ENCODE measurements at regions not wholly inside any gene's neighbourhood (a gene's known extent, or its start where the extent isn't known, plus 50 kb on each side); places are given as distances from the start of the nearest gene placed in this dataset.

GRCh38 chr14:97850886-97851285 is 1053.7 kb downstream of the VRK1 start:
- no peak for DNase-seq
- Mint-ChIP-seq H3K27ac (no peak overlapping the region), H3K27me3 (ENCODE audit: low read depth) (no peaks in the 10 kb centered on the region), H3K4me3 (no peak overlapping the region), H3K4me1 (ENCODE audit: low read depth) (peaks cover 4% of the 10 kb centered on the region), H3K9me3 (no peaks in the 10 kb centered on the region), H3K36me3 (ENCODE audit: insufficient read depth in 2 of 2) (no peaks in the 10 kb centered on the region)
- no peak for ATAC-seq (replicated peaks in 1 of 2)

- Mint-ChIP-seq H3K27me3 (ENCODE audit: low read depth) (no peaks in the 10 kb centered on the region), H3K27ac (no peak overlapping the region), H3K4me3 (no peak overlapping the region), H3K4me1 (ENCODE audit: low read depth) (peaks cover 4% of the 10 kb centered on the region), H3K9me3 (no peaks in the 10 kb centered on the region), H3K36me3 (ENCODE audit: insufficient read depth in 2 of 2) (no peaks in the 10 kb centered on the region)
- ATAC-seq (replicated peaks in 1 of 2) = no peak
- no peak for DNase-seq
These were observed 1054.3 kb downstream of the VRK1 start for GRCh38 chr14:97851428-97851995.

- no peak for ATAC-seq (replicated peaks in 1 of 2)
- Mint-ChIP-seq H3K4me1 (ENCODE audit: low read depth) (peaks cover 4% of the 10 kb centered on the region), H3K27me3 (ENCODE audit: low read depth) (no peaks in the 10 kb centered on the region)
These were observed 1057.7 kb downstream of the VRK1 start for GRCh38 chr14:97854918-97855317.

GRCh38 chr14:97866195-97866594 is 1069.0 kb downstream of the VRK1 start:
- ATAC-seq (replicated peaks in 1 of 2) (no peak), DNase-seq (no peak)
- no peaks in the 10 kb centered on the region for H3K27me3 Mint-ChIP-seq (ENCODE audit: low read depth)
- H3K27ac Mint-ChIP-seq = peak overlapping the region; percentile 72
- peaks cover 36% of the 10 kb centered on the region for H3K4me1 Mint-ChIP-seq (ENCODE audit: low read depth)
- H3K36me3 Mint-ChIP-seq (ENCODE audit: insufficient read depth in 2 of 2) = peaks cover 4 to 5% of the 10 kb centered on the region in 2 donors
- no peak overlapping the region for H3K4me3 Mint-ChIP-seq
- no peaks in the 10 kb centered on the region for H3K9me3 Mint-ChIP-seq

More at GRCh38 chr14:97854918-97855317, 1057.7 kb downstream of the VRK1 start:
- H3K27ac Mint-ChIP-seq = no peak overlapping the region
- H3K9me3 Mint-ChIP-seq = peaks cover 0 to 2% of the 10 kb centered on the region in 2 donors
- no peaks in the 10 kb centered on the region for H3K36me3 Mint-ChIP-seq (ENCODE audit: insufficient read depth in 2 of 2)
- H3K4me3 Mint-ChIP-seq = no peak overlapping the region
- no peak for DNase-seq

GRCh38 chr14:97866664-97867063 is 1069.5 kb downstream of the VRK1 start:
- Mint-ChIP-seq H3K27me3 (ENCODE audit: low read depth) (no peaks in the 10 kb centered on the region), H3K9me3 (no peaks in the 10 kb centered on the region), H3K4me1 (ENCODE audit: low read depth) (peaks cover 34% of the 10 kb centered on the region), H3K4me3 (peak overlapping the region in 1 of 2 donors; percentile 20), H3K27ac (no peak overlapping the region), H3K36me3 (ENCODE audit: insufficient read depth in 2 of 2) (peaks cover 4 to 5% of the 10 kb centered on the region in 2 donors)
- peak; percentile 86 to 90 for ATAC-seq (replicated peaks in 1 of 2)
- peak; percentile 6 to 19 for DNase-seq

- ATAC-seq (replicated peaks in 1 of 2) = no peak
- Mint-ChIP-seq H3K27me3 (ENCODE audit: low read depth) (no peaks in the 10 kb centered on the region), H3K27ac (no peak overlapping the region), H3K9me3 (peaks cover 0 to 4% of the 10 kb centered on the region in 2 donors), H3K36me3 (ENCODE audit: insufficient read depth in 2 of 2) (no peaks in the 10 kb centered on the region), H3K4me1 (ENCODE audit: low read depth) (peaks cover 23% of the 10 kb centered on the region), H3K4me3 (no peak overlapping the region)
- DNase-seq = no peak
These were observed 1076.1 kb downstream of the VRK1 start for GRCh38 chr14:97873291-97873690.

GRCh38 chr14:97874394-97874793 is 1077.2 kb downstream of the VRK1 start:
- DNase-seq (no peak), ATAC-seq (replicated peaks in 1 of 2) (peak in 1 of 2 donors; percentile 23)
- peak overlapping the region; percentile 5 for H3K27ac Mint-ChIP-seq
- H3K27me3 Mint-ChIP-seq (ENCODE audit: low read depth) = no peaks in the 10 kb centered on the region
- H3K4me3 Mint-ChIP-seq = peak overlapping the region; percentile 5 to 6
- H3K9me3 Mint-ChIP-seq = peaks cover 0 to 4% of the 10 kb centered on the region in 2 donors
- H3K4me1 Mint-ChIP-seq (ENCODE audit: low read depth) = peaks cover 34% of the 10 kb centered on the region
- no peaks in the 10 kb centered on the region for H3K36me3 Mint-ChIP-seq (ENCODE audit: insufficient read depth in 2 of 2)

GRCh38 chr14:97878206-97878605 is 1081.0 kb downstream of the VRK1 start:
- H3K9me3 Mint-ChIP-seq = peaks cover 0 to 6% of the 10 kb centered on the region in 2 donors
- ATAC-seq (replicated peaks in 1 of 2) (no peak), DNase-seq (no peak)
- H3K4me3 Mint-ChIP-seq = no peak overlapping the region
- H3K4me1 Mint-ChIP-seq (ENCODE audit: low read depth) = peaks cover 40% of the 10 kb centered on the region
- H3K27ac Mint-ChIP-seq = peak overlapping the region; percentile 28
- no peaks in the 10 kb centered on the region for H3K27me3 Mint-ChIP-seq (ENCODE audit: low read depth)
- H3K36me3 Mint-ChIP-seq (ENCODE audit: insufficient read depth in 2 of 2) = no peaks in the 10 kb centered on the region

- Mint-ChIP-seq H3K27ac (peak overlapping the region; percentile 28), H3K4me3 (peak overlapping the region; percentile 2 to 27), H3K27me3 (ENCODE audit: low read depth) (no peaks in the 10 kb centered on the region), H3K9me3 (peaks cover 0 to 6% of the 10 kb centered on the region in 2 donors), H3K36me3 (ENCODE audit: insufficient read depth in 2 of 2) (no peaks in the 10 kb centered on the region), H3K4me1 (ENCODE audit: low read depth) (peaks cover 37% of the 10 kb centered on the region)
- DNase-seq = peak in 1 of 2 donors; percentile 5
- peak; percentile 32 to 48 for ATAC-seq (replicated peaks in 1 of 2)
These were observed 1081.5 kb downstream of the VRK1 start for GRCh38 chr14:97878727-97879126.

- H3K27ac Mint-ChIP-seq = no peak overlapping the region
- no peak overlapping the region for H3K4me3 Mint-ChIP-seq
- no peak for ATAC-seq (replicated peaks in 1 of 2)
- peaks cover 1 to 6% of the 10 kb centered on the region in 2 donors for H3K9me3 Mint-ChIP-seq
- no peak for DNase-seq
- H3K4me1 Mint-ChIP-seq (ENCODE audit: low read depth) = peaks cover 6% of the 10 kb centered on the region
- H3K27me3 Mint-ChIP-seq (ENCODE audit: low read depth) = no peaks in the 10 kb centered on the region
- H3K36me3 Mint-ChIP-seq (ENCODE audit: insufficient read depth in 2 of 2) = peaks cover 4% of the 10 kb centered on the region in 2 donors
These were observed 1090.5 kb downstream of the VRK1 start for GRCh38 chr14:97887690-97888089.

GRCh38 chr14:97888331-97888730 is 1091.1 kb downstream of the VRK1 start:
- H3K27ac Mint-ChIP-seq = no peak overlapping the region
- no peaks in the 10 kb centered on the region for H3K27me3 Mint-ChIP-seq (ENCODE audit: low read depth)
- DNase-seq (no peak), ATAC-seq (replicated peaks in 1 of 2) (no peak)
- H3K9me3 Mint-ChIP-seq = peaks cover 1 to 6% of the 10 kb centered on the region in 2 donors
- no peak overlapping the region for H3K4me3 Mint-ChIP-seq
- peaks cover 4% of the 10 kb centered on the region in 2 donors for H3K36me3 Mint-ChIP-seq (ENCODE audit: insufficient read depth in 2 of 2)
- peaks cover 6% of the 10 kb centered on the region for H3K4me1 Mint-ChIP-seq (ENCODE audit: low read depth)

- no peak for ATAC-seq (replicated peaks in 1 of 2)
These were observed 1094.3 kb downstream of the VRK1 start for GRCh38 chr14:97891515-97891914.

GRCh38 chr14:97894552-97894951 is 1097.4 kb downstream of the VRK1 start:
- H3K36me3 Mint-ChIP-seq (ENCODE audit: insufficient read depth in 2 of 2) = peaks cover 0 to 2% of the 10 kb centered on the region in 2 donors
- H3K27me3 Mint-ChIP-seq (ENCODE audit: low read depth) = no peaks in the 10 kb centered on the region
- ATAC-seq (replicated peaks in 1 of 2) (no peak), DNase-seq (no peak)
- H3K4me1 Mint-ChIP-seq (ENCODE audit: low read depth) = no peaks in the 10 kb centered on the region
- no peak overlapping the region for H3K4me3 Mint-ChIP-seq
- H3K27ac Mint-ChIP-seq = no peak overlapping the region
- H3K9me3 Mint-ChIP-seq = peaks cover 0 to 4% of the 10 kb centered on the region in 2 donors

More at GRCh38 chr14:97891515-97891914, 1094.3 kb downstream of the VRK1 start:
- Mint-ChIP-seq H3K9me3 (peaks cover 4% of the 10 kb centered on the region in 2 donors), H3K36me3 (ENCODE audit: insufficient read depth in 2 of 2) (peaks cover 2% of the 10 kb centered on the region in 2 donors), H3K4me1 (ENCODE audit: low read depth) (no peaks in the 10 kb centered on the region), H3K27ac (no peak overlapping the region), H3K27me3 (ENCODE audit: low read depth) (no peaks in the 10 kb centered on the region), H3K4me3 (no peak overlapping the region)
- DNase-seq = no peak
